ENCODE measurements at regions not wholly inside any gene's neighbourhood (a gene's known extent, or its start where the extent isn't known, plus 50 kb on each side); places are given as distances from the start of the nearest gene placed in this dataset.

DNA sequence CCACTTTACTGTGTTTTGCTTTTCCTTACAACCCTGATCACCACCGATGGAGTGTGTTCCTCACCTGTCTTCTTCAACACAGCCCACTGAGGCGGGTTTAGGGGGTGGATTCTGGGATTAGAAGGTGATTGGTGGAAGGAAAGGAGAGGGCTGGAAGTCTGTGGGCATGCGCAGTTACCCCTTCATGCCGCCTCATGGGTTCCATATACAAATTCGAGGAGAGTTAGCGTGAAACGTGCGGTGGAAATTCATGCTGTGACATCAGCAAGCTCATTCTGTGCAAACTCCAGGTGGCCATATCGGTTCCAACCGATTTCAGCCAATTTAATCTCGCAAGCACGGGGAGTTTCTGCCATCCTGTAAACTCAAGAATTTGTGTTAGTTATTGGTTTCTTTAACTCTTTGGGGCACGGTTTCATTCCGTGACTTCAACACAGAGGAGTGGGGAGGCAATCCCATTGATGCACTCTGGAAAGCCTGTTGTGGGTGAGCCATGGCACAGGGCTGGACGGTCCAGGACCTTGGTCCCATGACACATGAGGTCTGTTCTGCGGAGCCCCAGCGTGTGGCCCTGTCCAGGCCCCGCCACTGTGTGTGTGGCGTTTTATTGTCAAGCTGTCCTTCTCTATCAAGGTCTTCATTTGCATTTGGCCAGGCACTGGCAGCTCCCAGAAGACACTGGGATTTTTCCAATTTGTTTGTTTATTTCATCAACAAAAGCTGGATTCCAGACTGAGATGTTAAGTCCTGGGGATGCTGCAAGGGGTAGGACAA lies 482.8 kb upstream of the SULF2 start:
- DNase-seq, result no peak

DNA sequence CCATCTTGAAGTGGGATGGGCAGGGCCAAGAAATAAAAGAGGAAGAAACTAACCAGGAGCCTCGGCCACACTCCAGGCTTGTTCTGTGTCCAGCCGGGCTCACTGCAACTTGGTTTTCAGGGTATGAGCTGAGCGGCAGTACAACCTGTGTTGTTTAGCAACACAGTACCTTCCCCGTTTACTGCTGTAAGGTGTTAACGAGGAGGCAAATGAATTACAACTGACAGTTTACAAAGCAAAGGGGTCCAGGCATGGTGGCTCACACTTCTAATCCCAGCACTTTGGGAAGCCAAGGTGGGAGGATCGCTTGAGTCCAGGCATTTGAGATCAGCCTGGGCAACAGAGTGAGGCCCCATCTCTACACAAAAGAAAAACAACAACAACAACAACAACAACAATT lies 481.3 kb upstream of the SULF2 start:
- no peak for DNase-seq

DNA sequence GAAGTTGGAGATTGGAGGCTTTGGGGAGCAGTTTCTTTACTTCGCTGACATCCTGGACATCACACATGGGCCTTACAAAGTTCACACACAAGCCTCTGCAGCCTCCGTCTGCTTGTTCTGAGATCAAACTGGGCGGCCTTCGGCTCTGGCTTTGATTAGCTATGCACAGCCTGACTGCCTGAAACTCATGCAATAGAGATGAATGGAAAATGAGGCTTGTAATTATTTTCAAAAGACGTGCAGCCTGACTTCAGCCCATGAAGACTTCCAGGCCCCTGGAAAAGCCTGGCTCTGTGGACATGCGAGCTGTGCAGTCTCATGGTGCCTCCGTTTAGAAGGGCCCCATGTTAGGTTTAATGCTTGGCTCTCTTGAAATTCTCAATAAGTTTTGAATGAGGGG lies 480.5 kb upstream of the SULF2 start:
- DNase-seq, result peak; percentile 23

DNA sequence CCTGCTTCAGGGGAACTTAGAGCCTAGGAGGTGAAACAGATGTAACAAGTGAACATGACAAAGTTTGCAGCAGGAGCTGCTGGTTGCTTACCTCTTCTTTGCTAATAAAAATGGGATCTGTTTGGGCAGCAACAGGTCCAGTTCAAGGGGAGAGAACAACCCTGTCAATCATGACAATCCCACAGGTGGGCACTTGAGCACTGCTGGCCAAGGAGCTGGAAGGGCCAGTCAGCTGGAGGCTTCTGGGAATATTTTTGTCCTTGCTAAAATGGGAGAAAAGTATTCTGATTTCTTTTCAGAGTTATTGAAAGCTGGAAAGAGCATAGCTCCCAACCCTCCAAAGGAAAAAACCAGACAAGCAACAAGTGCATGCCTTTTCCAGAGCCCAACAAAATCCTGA lies 477.7 kb upstream of the SULF2 start:
- DNase-seq, result no peak

DNA sequence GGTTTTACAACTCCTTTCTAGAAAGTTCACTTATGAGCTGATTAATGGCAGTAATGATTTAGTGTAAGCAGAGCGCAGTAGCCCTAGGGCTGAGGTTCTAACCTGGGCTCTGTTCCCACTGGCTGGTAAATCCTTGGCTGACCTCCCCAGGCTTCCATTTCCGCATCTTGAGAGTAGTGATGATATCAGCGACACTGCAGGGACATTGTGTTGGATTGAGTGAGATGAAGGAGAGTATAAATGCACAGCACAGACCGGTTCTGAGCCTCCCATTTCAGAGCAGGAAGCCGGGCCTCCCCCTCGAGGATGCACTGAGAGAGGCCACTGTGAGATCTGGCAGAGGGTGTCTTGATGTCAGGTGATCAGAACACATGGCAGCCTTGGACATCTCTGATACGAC lies 477.2 kb upstream of the SULF2 start:
- no peak for DNase-seq

DNA sequence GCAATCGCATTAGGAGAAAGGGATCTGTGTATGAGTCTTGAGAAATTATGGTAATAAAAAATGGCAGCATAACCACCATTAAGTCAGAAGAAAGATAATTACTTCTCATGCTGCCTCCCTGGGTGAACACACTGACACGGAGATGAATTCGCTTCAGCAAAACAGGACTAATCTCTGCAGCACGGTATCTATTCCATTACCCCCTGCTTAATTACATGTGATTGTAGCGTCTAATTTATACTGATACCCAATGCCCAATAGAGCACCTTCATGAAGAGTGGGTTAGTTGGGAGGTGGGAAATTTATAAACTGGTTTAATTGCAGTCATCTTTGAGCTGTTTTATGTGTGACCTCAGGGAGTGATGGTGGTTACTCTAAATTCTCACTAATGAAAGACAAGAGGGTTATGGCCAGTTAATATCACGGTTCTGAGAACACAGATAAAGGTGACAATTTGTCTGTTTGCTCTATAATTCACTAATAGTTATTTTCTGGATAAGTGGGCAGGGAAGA lies 476.2 kb upstream of the SULF2 start:
- DNase-seq, result no peak

DNA sequence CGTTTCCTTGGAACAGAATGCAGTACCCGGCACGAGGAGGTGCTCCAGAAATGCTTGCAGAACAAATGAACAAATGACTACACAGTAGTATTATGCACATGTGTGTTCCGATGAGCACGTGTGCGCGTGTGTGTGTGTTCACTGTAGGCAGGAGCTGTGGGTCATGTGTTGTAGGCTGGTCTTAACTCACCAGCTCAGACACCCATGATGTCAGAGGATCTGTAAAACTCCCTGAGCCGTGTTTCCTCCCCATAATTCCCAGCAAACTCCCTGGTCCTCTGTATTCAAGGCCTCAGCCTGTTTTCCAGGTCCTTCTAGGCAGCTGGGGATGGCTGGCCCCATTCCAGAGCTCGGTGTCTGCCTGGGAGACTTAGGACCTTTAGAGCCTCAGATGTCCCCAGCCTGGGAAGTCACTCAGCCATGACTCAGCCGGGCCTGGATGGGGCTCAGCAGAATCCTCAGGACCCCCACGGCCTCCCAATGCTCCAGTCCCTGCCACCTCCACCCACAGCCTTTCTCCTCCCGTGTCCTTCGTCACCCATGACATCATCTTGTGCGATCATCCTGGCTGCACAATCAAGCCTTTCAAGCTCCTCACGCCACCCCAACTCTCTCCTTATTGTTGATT lies 475.0 kb upstream of the SULF2 start:
- peak; percentile 21 for DNase-seq

DNA sequence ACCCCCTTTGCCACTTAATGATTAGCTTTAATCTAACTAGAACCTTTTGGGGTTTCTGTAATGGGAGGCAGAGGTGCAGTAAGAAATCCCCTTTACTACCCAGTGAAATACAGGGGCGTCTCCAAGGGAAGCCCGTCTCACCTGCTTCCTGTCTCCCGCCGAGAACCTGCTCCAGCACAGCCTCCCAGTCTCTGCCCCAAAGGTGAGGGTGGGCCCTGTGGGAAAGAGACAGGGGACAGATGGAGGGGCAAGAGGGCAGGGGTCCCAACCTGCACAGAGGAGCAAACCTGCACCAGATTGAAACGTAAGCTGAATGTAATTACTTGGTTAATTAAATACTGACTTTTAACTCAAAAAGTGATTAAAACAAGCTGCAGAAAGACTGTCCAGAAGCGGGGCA lies 474.2 kb upstream of the SULF2 start:
- no peak for DNase-seq

DNA sequence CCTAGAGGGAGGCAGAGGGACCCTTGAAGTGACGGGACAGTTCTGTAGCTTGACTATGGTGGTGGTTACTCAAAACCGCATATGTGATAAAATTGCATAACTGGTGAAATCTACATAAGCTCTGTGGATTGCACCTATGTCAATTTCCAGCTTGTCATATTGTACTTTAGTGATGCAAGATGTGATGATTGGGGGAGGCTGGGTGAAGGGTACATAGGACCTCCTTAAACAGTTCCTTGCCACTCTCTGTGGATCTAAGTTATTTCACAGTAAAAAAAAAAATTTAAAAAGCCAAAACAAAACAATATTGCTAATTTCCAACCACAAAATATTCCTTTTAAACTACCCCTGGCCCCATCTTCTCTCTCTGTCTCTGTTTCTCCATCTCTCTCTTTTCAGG lies 472.6 kb upstream of the SULF2 start:
- no peak for DNase-seq

DNA sequence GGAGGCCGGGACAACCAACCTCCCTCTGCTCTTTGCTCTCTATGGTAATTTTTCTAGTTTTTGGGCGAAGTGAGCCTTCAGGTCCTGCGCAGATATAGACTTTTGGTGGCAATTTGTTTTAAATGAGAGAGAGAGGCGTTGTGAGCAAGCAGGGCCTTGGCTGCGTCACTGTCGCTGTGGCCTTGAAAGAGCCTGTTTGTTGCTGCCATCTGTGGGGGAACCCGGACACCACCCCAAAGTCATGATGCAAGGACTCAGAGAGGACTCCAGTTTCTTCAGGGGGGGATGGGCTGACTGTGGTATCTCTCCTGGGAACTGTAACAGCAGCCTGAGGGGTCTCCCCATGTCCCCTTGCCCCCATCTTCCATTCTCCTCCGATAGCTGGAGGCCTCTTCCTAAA lies 462.7 kb upstream of the SULF2 start:
- DNase-seq, result no peak

DNA sequence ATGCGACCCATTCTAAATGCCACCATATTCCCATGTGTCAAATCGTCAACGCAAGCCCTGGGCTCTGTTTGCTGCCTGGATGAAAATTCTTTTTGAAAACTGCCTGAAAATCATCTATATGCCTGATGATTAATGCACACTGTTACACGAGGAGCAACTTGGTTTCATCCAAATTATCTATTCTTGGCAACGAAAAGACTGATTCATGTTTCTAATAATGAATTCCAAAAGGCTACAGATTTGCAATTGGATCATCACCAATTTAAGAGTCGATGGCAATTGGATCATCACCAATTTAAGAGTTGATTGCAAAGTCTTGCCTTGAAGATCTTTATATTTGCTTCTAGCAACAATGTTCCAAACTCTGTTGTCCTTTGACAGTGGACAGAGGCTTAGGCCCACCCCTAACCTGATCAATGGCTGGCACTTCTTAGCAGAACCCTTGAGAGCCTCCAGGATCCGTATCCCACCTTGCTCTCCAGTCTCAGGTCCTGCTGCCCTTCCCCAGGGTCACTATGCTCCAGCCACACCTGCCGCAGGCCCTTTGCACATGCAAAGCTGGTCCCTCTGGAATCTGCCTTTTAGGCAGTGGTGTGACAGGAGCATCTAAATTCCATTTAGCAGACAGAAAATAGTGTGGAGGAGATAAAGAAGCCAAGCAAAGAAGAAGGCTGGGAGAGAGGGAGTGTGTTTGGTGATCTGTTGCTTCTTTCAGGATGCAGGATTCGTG lies 460.9 kb upstream of the SULF2 start:
- peak; percentile 45 for DNase-seq

DNA sequence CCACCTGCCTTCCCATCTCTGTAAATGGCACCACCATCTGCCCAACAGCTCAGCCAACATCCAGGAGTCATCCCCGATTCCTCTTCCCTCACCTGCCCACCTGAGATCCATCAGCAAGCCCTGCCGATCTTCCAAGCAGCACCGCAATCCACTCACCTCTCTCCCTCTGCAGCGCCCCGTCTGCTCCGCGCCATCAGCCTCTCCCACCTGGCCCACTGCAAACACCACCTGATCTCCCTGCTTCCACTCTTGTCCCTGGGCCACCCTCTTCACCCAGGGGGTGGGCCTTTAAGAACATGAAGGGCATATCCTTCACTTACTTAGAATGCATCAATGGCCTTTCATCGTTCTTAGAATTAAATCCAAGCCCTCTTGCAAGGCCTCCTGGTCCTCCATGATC lies 457.3 kb upstream of the SULF2 start:
- DNase-seq, result no peak

DNA sequence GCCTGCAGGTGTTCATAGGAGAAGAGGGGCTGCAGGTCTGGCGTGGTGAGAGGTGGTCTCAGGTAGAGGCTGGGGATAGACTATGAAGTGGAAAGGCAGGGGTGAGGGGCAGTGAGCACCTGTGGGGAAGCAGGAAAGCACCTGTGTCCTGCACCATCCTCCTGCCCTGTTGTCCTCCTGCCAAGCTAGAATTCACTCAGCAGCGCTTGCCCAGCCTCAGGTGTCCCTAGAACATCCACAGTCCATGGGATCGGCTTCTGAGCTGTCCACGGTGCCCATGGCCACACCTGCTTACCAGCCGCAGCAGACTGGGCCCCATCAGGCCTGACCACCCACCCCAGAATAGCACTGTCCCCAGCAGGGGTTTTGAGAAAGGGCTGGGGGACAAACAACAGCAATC lies 456.2 kb upstream of the SULF2 start:
- no peak for DNase-seq

DNA sequence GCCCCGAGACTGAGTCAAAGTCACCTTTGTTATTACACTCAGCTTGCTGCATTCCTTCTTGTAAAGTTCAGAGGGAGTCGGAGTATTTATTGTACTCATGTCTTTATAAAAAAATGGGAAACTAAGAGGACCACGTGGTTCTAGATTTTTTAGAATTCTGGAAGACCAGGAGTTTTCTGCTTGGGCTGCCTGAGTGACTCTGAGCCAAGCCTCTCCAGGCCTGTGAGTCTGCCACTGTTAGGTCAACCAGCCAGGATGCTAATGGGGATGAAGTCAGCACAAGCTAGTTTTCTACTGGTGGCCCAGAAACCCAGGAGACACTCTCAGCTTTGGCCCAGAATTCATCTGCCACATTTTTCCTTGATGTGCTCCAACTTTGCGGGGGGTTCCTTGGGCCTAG lies 453.5 kb upstream of the SULF2 start:
- DNase-seq, result no peak

DNA sequence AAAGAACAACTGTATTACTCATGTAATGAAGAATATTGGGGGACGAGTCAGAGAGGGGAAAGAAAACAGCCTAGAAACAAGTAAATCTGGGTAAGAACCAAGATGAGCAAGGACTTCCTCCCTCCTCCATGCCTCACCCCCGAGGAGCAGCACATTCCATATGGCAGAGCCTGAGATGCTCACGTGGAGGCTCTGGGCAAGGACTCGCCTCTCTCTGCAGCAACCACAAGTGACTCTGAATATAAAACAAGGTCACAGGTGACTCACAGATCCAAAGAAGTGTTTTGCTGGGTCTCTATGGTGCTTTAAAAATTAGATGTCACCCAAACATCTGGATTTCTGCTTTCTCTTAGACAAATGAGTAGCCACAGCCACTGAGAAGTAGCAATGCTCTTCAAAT lies 453.0 kb upstream of the SULF2 start:
- DNase-seq, result no peak

DNA sequence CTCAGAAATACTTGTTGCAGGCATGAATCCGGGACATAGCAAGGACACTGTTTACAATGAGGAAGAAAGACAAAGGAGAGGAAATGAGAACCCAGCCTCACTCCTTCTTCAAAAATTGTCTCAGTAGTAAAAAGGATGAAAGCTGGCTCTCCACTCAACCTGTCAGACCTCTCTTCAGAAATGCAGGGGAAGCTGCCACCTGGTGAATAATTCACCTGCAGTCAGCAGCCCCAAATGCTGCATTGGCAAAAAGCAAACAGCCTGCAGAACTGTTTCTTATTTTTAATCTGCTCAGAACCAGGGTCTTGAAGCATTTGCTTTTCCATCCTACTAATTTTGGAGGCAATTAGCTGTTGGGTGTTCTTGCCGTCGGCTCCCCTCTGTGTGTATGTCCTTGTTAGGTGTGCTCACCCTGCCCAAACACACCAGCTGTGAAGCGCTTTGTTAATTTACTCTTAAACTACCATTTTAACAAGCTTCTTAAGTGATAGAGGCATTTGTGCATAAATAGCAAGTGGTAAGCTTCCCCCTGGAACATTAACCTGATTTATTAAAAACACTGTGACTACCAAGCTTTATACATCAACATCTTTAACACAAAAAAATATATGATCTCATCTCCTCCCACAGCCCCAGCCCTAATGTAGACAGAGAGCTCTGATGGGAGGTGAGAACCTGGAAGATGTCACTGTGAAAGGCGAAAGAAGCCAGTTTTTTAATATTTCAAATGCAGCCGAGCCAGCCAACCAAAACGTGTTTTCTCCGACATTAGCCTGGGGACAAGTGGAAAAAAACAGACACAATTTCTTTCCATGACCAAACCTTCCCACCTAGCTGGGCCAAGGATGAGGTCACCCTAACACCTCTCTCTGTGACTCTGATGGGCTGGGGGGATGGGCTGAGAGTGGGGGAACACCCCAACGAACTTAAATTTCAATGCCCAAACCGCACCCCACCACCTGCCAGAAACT lies 451.0 kb upstream of the SULF2 start:
- no peak for DNase-seq

DNA sequence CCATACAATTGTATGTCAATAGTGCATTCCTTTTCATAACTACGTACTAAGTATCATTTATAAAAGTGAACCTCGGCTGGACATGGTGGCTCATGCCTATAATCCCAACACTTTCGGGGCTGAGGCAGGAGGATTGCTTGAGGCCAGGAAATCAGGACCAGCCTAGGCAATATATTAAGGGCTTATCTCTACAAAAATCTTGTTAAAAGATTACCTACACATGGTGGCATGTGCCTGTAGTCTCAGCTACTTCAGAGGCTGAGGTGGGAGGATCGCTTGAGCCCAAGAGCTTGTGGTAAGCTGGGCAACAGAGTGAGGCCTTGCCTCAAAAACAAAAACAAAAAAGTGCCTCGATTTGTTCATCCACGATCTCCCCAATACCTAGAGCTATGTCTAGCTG lies 449.7 kb upstream of the SULF2 start:
- no peak for DNase-seq

DNA sequence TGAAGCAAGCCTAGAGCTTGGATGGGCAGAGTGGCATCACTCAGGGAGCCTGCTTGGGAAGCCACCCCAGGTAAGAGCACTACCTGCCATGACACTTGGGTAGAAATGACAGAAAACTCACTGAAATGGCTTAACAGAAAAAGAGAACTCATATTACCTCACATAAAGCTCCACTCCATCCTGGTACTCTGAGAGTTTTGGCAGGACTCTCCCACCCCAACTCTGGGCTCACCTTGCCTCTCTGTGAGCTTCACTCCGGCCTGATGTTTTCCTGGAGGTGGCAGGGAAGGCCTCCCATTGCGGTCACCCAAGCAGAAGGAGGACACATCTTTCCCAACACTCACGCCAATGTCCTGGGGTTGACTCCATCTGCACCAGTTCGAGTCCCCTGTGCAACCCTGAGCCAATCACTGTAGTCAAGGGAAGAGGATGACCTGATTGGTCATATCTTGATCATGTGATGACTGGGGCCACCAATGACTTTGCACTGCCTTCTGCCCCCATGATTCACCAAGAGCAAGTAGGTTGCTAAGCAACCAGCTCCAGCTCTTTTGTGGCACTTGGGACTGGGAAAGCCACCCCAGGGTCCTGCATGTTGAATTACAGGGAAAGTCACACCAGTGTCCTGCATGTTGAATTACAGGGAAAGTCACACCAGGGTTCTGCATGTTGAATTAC lies 446.1 kb upstream of the SULF2 start:
- DNase-seq, result no peak

DNA sequence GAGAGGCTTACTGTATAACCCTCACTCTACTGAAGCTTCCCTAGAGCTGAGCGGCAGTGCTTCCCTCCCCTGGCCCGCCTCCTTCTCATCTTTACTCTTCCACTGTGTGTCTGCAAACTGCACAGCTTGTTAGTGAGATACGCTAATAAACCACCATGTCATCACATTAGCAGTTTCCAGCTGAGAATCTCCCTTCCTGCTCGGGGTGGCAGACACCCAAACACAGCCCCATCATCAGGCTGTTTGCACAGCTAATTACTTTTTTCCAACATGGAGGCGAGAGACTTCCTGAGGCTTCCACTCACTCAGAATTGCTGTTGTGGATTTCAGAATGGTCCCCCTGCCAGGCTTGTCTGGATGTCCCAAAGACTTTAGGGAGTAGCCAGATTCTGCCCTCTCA lies 444.9 kb upstream of the SULF2 start:
- DNase-seq, result peak; percentile 77

DNA sequence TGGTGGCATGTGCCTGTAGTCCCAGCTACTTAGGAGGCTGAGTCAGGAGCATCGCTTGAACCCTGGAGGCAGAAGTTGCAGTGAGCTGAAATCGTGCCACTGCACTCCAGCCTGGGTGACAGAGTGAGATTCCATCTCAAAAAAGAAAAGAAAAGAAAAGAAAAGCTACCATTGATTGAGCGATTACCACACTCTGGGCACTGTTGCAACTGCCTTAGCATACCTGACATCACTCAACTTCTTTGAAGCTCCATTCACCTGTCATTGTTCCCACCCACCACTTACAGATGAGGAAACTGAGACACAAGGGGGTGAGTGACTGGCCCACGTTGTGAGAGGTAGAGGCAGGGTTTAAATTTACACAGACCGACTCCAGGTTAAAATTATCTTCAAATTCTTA lies 442.1 kb upstream of the SULF2 start:
- no peak for DNase-seq

DNA sequence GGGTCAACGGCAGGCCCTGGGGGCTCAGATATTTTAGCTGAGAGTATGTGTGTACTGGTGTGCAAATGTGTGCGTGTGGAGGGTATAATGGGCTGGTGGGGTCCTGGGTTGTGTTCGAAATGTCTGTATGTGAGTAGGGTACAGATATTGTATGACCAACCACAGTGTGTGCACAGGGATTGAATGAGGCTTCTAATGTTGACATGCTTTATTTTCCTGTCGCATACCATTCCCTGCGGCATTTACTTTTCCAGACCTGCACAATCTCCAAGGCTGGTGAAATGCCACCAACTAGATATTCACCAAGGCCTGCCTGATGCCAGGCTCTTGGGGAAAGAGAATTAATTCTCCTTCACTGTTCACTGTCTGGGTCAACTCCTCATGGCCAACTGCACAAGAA lies 441.4 kb upstream of the SULF2 start:
- no peak for DNase-seq
